Epithelial cell of esophagus (primary cell): ENCODE measurements at regions not wholly inside any gene's neighbourhood (a gene's known extent, or its start where the extent isn't known, plus 50 kb on each side); places are given as distances from the start of the nearest gene placed in this dataset.

Experiments
- DNase-seq: peaks from one replicate; pipeline ENCODE4 v3.0.0; 2010; ENCODE audit warnings: low read depth
- H3K4me3 ChIP-seq: 2 replicates; pipeline ENCODE4 v1.5.1; 2011; ENCODE audit warnings: mild to moderate bottlenecking, low read length, control low read depth
- CTCF ChIP-seq: IDR thresholded peaks from 2 replicates; pipeline ENCODE4 v1.5.1; 2011; ENCODE audit warnings: low read depth, mild to moderate bottlenecking, low read length, control low read depth, inconsistent platforms; ENCODE audit not compliant: insufficient read depth; ENCODE audit errors: missing control alignments

- no peak for DNase-seq
- no peak overlapping the region for H3K4me3 ChIP-seq
- no peak for TF ChIP-seq CTCF
Measured at GRCh38 chr11:34748036-34748435, 127.1 kb downstream of the EHF start.

- TF ChIP-seq CTCF, result no peak
Measured at GRCh38 chr11:34747251-34747650, 126.4 kb downstream of the EHF start.

DNA sequence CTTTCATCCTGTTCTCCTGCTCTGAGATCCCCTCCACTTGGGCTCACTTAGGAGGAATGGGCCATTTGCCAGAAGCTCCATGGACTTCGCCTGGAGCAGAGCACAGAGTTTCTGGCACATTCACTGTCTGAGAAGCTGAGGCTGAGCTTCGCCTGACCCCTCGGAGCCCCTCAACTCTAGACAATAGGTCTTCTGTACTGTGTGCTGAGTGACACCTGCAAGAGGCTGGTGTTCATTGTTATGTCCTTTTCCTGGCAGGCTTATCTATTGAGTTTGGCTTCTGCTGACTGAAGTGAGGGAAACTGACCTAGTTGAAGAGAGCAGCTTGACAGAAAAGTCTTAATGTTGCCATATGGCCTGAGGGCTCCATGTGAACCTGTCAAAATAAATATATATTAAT is 124.3 kb downstream of the EHF start:
- DNase-seq, result no peak
- no peak for TF ChIP-seq CTCF
- H3K4me3 ChIP-seq, result no peak overlapping the region

More at GRCh38 chr11:34747251-34747650, 126.4 kb downstream of the EHF start:
- H3K4me3 ChIP-seq, result no peak overlapping the region
- DNase-seq, result no peak

DNA sequence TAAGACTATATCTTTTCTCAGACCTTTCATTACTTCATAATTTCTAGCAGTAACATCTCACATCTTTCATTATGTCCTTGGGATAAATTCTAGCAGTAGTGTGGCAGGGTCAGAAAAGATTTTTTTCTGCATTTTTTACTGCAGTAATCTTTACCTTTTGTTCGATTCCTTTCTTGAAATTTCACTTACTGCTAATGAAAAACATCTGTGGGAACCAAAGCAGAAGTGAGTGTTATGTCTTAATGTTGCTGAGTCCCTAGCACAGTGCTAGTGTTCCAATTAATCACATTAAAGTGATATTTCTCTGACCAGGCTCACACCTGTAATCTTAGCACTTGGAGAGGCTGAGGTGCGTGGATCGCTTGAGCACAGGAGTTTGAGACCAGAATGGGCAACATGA is 123.6 kb downstream of the EHF start:
- DNase-seq, result no peak
- no peak overlapping the region for H3K4me3 ChIP-seq
- TF ChIP-seq CTCF, result no peak

GRCh38 chr11:34738237-34738636 is 117.3 kb downstream of the EHF start:
- no peak for DNase-seq
- no peak for TF ChIP-seq CTCF
- no peak overlapping the region for H3K4me3 ChIP-seq

- H3K4me3 ChIP-seq, result no peak overlapping the region
- DNase-seq, result no peak
- no peak for TF ChIP-seq CTCF
Measured at GRCh38 chr11:34732831-34733230, 111.9 kb downstream of the EHF start.

- no peak for TF ChIP-seq CTCF
- no peak overlapping the region for H3K4me3 ChIP-seq
- DNase-seq, result no peak
Measured at GRCh38 chr11:34731603-34732002, 110.7 kb downstream of the EHF start.
